ENCODE measurements at regions not wholly inside any gene's neighbourhood (a gene's known extent, or its start where the extent isn't known, plus 50 kb on each side); places are given as distances from the start of the nearest gene placed in this dataset.
"Not testable (repeated sequence)": the region's sequence is repeated elsewhere in the genome, so short reads cannot be mapped to it uniquely, and the experiment has no call there.

DNA sequence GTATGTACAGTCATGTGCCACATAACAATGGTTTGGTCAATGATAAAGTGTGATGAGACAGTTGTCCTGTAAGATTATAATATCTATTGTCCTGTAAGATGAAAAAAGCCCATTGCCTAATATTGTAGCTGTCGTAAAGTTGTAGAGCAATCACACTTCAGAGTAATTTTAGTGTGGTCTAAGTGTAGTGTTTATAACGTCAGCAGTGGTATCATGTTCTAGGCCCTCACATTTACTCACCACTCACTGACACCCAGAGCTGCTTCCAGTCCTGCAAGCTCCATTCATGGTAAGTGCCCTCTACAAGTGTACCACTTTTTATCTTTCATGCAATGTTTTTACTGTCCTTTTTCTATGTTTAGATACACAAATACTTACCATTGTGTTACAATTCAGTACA, 259.9 kb upstream of the RAB4A start:
- no peak for DNase-seq (ENCODE audit: low read depth)

DNA sequence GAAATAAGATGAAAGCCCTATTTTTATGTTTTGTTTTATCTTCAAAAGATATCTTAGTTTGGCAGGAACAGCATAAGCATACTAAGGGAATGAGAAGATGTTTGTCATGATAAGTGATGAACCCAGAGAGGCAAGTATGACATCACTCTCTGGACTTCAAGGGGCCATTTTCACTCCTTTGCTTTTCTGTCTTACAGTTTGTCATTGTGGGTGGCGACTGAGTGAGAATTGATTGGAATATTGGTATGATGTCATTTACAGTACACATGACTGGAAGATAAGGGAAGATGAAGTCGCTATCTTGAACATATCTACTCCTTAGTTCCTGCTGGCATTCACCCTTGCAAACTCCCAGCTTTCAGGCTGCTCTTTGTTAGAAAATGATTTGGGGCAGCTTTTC, 258.1 kb upstream of the RAB4A start:
- DNase-seq (ENCODE audit: low read depth), result no peak

DNA sequence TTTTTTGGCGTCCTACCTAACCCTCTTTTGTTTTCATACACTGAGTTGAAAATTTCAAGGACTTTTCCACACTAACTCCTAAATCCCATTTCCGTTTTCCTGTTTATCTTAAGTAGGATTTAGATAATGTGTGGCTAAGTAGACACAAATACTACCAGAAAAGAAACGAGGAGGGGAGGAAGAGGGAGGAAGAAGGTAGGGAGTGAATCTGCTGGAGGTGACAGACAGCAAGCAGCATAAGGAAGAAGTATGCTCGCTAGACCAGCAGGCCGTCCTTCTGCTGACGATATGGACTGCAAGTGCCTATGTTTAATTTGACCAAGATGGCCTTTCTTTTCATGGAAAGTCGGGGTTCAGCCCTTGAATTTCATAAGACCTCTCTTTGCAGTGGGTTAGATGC, 256.9 kb upstream of the RAB4A start:
- DNase-seq (ENCODE audit: low read depth), result no peak

DNA sequence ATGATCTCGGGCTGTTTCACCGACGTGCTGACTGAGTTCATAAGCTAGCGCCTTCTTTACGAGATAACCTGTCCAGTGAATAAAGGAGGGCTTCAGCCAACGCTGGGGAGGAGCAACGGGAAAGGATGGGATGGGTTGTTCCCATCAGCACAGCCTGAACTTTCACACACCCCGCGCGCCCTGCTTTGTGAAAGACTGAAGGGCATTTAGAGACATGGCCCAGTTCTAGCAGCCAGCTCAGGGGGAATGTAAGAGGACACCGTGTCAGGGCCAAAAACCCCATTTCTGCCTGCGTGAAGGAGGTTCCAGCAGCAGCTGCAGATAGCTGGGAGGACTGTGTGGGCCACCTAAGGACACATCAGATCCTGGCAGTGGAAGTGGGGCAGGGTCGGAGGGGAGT, 255.1 kb upstream of the RAB4A start:
- DNase-seq (ENCODE audit: low read depth), result no peak

DNA sequence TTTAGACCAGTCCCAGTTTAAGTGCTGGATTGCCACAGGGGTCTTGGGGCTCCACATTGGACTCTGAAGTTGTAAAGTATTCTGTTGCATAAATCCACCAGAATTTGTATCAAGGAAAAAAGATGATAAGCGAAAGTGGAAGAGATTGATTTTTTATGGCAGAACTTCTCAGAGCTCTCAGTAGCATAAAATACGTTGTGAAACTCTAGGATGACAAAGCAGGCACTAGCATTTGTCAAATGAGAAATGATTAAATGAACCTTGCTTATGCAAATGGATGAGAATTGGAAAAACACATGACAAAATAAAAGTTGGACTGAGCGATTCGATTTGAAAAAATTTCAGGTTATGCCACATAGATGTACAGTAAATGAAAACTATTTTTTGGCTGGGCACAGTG, 253.8 kb upstream of the RAB4A start:
- DNase-seq (ENCODE audit: low read depth), result no peak

DNA sequence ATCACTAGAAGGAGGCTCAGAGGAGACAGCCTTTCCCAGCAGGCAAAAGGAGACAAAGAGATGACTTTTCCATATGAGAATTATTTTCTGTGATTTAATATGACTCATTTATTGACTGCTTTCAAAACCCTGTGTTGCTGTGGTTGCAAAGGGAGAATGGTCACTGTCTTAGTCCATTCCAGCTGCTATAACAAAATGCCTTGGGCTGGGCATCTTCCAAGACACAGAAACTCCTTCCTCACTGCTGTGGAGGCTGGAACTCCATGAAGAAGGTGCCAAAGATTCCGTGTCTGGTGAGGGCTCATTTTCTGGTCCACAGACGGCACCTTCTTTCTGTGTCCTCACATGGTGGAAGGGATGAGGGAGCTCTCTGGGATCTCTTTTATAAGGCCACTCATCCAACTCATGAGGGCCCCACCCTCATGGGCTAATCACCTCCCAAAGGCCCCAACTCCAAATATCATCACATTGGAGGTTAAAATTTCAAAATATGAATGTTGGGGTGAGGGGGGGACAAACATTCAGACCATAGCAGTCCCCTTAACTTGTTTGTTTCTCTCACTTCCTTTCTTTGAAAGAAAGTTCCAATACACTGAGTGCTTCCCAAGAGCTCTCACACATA, 252.1 kb upstream of the RAB4A start:
- no peak for DNase-seq (ENCODE audit: low read depth)

DNA sequence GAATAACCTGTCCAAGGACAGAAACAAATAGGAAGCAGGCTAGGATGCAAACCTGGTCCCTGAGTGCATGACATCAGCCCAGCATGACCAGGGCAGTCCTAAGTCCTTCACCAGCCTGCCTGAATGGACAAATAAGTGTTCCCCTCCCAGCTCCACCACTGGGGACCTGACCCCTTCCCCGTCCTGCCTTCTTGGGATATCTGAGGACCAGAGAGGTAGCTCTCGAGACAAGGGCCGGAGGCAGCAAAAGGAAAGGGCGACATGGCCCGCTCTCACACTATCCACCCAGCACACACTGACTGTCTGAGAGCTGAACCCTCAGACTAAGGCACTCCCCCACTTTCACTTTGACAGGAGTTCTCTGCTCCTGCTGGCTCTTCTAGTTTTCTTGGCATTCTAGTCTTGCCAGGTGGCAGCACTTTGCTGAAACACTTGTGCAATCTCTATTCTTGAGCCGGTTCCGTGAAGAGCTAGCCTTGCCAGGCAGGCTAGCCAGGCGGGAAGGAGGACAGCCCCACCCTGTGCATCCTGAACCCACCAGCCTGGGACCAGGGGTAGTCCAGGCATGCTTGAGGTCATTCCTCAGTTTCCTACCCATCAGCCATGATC, 251.1 kb upstream of the RAB4A start:
- DNase-seq (ENCODE audit: low read depth), result no peak

DNA sequence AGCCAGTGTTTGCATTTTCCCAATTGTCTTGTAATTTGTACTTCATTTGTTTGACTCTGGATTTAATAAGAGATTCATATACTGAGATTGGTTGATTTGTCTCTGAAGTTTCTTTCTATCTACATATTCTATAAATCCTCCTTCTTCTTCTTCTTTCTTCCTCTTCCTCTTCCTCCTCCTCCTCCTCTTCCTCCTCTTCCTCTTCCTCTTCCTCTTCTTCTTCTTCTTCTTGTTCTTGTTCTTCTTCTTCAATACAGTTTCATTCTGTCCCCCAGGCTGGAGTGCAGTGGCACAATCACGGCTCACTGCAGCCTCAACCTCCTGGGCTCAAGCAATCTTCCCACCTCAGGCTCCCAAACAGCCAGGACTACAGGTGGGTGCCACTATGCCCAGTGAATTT, 249.9 kb upstream of the RAB4A start:
- DNase-seq (ENCODE audit: low read depth), result not testable (repeated sequence)

DNA sequence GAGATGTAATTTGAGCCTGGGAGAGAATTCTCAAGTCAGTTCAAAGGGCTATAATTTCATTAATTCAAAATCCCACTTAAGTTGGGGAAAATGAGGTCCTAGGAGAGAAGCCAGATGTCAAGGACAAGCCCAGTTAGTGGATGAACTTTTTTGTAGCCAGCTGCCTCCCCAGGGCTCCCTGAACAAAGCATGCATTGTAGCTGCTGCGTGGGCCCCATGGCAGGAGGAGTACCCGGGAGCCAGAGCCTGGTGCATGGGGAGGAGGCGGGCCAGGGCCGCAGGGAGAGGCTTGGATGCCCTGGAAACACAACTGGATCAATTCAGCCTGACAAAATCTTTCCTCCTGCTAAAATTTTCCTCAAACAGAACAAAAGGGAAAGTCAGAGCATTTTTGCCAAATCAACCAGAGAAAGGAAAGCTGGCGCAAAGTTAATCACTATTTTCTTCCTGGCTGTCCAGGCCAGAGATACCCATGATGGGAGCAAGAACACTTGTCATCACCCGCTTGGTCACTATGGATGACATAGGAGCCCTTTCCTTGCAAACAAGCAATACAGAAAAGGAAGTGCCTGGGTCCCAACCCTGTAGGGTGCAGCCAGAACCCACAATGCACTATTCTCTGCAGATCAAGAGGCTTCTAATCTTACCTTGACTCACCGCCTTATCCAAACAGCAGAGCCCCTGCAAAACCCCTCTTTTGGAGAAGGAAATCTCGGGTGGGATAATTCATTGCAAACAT, 248.1 kb upstream of the RAB4A start:
- DNase-seq (ENCODE audit: low read depth), result no peak

DNA sequence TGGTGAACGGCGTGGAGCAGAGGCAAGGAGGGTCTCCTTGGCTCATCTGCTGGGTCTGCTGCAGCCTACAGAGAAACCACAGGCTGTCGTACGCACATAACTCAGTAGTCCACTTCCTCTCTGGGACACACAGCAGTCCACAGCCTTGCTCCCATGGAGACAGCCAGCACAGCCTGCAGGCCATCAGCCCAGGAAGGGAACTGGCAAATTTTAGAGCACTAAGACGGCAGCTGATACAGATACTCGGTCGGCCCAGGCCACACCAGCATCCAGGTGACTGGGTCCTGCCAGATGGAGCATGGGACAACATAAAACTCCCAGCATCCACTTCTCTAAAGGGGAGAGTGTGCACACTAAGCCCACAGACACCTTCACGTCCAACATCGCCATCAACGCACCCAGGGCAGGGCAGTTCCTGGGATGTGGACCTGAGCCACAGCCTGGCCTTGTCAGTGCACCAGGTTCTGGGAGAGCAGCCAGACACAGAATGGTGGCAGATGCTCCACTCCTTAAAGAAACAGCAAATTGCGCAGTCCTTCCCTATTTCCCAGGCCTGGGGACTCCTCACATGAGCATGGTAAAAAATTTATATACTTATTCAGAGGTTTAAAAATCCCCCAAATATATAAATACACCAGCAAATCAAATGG, 247.1 kb upstream of the RAB4A start:
- no peak for DNase-seq (ENCODE audit: low read depth)

DNA sequence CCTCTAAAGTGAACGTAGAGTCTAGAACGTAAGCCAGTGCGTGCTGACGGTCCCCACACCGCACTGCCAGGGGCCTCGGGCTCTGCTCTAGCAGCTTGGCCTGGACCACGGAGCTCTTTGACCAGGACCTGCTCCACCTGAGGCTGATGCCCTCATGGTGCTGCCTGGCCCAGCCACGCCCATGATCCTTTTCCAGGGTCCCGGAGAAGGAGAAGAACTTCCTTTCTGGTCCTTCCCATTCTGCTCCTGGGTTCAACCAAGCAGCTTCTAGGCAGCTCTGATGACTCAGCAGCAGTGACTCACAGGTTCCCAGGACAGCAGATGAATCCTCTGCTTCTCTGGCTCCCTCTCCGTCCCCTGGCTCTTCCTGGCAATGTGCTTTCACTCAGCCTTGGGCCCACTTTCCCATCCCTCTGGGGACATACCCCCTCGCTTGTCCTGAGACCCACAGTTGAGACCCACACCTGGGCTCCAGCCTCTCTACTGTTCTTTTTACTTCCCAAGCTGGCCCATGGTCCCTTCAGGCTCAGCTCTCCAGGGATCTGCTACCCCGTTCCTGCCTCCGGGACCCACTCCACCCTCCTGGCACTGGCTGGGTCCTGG, 246.3 kb upstream of the RAB4A start:
- DNase-seq (ENCODE audit: low read depth), result no peak

DNA sequence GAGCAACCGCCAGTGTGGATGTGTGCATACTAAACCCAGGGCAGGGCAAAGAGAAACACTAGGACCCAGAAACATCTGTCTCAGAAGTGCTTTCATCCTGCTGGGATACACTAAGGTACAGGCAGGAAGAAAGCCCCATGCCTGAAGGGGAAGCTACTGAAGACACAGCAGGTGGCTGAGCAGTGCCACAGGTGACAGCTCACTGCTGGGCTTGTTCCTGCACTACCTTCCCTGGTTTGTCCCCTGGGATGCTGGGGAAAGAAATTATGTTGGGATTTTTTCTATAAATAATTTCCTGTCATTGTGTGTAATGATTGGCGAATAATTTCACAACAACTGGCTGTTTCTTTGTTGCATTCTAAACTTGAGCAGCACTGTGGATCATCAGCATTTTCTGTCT, 245.3 kb upstream of the RAB4A start:
- no peak for DNase-seq (ENCODE audit: low read depth)

DNA sequence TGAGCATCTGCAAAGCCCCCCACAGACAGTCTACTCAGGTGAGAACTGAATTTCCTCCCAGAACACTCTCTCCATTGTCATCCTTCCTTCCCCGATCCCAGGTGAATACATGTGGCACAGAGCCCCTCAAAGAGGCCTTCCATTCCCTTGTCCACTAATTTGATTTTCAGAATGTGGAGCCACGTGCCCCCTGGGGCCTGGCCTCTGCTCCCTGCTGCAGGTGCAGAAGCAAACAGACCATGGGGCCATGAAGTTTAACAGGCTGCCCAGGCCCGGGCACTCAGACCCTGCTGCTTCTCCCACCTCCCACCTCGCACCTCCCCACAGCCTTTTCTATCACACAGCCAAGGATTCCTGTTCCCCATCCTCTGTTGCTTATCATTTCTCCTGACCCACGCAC, 243.8 kb upstream of the RAB4A start:
- DNase-seq (ENCODE audit: low read depth), result no peak

DNA sequence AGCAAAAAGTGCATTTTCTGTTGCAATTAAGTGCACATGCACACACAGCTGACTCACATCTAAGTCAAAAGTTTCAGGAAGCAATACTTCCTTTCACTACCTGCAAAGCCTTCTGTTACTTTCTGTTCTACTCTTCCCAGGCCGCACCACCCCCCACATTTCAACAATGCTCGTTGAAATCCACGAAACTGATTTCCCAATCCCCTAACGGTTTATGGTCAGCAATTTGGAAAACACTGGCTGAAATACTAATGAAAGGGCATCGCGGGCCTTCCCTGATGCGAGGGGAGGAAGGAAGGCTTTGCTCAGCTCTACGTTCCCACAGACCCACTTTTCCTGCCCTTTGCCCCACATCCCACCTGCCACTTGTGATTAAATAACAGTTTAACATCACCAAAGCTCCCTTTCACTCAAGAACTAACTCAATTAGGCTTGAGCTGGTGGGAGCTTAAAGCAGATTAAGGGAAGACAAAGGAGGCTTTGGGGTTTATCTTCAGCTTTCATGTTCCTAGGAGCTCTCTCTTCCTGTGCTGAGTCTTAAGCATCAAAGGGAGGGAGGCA, 243.2 kb upstream of the RAB4A start:
- DNase-seq (ENCODE audit: low read depth), result no peak

DNA sequence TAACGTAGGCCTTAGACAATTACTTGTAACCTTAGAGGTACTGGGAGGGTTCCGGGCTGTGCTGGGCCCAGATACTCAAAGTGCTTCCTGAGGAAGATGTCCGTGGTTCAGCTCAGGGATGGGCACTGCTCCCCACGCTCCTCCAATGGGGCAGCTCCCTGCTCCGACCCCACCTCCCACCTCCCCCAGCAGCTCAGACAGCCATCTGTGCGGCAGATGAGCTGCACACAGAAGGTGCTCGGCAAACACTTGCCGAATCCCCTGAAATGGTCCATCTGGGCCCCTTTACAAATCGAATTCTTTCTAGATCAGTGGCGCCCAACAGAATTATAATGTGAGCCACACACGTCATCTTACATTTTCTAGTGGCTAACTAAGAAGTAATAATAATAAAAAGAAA, 242.4 kb upstream of the RAB4A start:
- no peak for DNase-seq (ENCODE audit: low read depth)

DNA sequence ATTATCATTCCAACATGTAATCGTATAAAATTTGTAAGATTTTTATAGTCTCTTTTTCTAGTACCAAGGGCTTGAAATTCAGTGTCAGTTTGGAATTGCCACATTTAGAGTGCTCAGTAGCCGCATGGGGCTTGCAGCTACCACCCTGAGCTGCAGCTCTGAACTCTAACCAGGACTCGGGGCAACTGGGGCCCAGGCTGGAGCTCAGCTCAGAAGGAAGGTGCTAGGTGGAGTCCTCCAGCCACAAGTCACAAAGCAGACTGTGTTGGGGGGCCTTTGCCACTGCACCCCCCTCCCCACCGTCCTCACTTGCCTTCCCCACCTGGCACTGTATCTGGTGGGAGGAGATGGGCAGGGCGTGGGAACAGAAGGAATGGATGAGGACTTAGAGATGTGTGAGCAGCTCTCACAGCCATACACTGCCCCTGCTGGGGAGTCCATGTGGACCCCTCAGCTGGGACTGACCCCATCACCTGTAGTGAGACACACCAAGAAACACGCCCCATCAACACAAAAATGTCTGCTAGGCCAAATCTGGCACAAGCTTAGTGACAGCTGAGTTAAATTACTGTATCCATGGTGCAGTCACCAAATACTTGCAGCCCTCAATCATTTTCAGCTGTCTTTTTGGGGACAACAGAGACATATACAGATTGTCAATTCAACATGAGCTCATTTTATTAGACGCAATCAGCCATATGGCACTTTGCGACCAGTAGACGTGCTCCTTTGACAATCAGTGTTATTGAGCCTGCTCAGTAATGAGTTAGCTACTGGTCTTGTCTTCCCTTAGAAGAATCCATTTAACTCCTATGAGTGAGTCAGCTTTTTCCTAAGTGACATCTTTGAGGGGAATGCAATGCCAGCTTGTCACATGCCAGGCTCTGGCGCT, 241.7 kb upstream of the RAB4A start:
- DNase-seq (ENCODE audit: low read depth), result no peak

DNA sequence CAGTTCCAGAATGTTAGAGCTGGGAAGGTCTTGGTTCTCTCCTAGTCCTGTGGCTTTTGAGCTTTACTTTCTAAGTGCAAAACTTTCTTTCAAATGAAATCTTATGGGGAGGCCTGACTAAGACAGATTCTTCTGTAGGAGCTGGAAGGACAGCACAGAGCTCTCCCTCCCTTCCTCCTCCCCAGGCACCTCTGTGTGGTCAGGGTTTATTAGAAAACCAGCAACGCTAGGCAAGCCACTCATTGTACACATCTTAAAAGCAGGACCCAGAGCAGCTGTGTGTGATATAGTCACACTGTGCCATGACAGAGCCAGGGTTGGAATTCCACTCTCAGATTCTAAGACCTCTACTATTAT, 241.1 kb upstream of the RAB4A start:
- no peak for DNase-seq (ENCODE audit: low read depth)

DNA sequence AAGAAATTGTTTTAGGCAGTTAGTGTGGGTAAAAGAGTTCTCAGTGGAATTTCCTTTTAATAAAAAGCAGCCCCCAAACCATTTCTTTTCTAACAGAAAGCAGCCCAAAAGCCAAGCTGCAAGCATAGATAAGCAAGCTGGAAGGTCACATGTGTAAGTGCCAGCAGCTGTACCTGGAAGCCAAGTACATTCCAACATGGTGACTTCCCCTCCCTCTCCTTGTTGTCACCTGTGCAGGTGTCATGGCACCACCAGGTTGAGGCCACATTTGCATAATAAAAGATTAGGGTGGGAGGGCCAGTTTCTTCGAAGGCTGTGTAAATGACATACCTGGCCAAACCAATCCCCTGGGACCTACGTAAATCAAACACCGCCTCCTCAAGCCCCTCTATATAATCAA, 240.3 kb upstream of the RAB4A start:
- no peak for DNase-seq (ENCODE audit: low read depth)

DNA sequence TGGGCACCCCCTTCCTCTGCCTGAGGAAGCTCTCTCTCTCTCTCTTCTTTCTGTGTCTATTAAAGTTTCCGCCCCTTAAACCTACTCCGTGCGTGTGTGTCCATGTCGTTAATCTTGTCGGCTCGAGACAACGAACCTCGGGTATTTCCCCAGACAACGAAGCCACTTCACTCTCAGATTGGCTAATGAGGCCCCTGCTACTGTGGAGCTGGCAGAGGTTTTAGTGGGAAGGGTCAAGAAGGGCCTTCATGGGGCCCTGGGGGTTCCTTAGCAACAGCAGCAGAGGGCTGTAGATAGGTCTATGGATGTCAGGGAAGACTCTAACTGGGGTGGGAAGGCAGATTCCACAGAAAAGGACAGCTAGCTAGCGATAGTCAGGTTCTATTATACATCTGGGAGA, 239.8 kb upstream of the RAB4A start:
- no peak for DNase-seq (ENCODE audit: low read depth)

DNA sequence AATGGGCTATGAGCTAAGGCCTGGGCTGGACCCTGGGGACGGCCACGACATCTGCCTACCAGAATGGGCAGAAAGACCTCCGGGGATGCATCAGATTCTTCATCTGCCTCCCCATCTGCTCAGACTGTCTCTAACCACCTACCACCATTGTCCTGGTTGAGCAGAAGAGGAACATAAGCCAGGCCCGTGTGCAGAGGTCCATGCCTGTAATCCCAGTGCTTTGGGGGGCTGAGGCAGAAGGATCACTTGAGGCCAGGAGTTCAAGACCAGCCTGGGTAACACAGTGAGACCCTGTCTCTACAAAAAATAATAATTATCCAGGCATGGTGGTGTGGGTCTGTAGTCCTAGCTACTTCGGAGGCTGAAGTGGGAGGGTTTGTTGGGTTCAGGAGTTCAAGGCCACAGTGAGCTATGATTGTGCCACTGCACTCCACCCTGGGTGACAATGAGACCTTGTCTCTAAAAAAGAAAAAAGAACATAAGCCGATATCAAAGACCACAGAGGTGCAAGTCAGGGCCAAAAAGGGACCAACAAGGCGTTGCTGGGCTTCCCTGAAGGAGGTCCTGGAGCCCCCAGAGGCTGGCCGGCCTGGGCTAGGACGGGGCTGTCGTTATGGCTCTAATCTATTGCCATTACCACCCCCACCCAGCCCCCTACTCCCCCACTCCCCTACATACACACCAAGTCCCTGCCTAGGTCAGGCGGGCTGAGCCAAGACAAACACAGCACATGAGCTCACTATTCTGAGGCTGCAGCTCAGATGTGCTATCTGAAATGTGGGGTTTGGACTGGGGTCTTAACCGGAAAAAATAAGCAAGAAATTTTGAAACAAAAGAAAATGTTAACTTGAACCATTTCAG, 239.2 kb upstream of the RAB4A start:
- DNase-seq (ENCODE audit: low read depth), result no peak

DNA sequence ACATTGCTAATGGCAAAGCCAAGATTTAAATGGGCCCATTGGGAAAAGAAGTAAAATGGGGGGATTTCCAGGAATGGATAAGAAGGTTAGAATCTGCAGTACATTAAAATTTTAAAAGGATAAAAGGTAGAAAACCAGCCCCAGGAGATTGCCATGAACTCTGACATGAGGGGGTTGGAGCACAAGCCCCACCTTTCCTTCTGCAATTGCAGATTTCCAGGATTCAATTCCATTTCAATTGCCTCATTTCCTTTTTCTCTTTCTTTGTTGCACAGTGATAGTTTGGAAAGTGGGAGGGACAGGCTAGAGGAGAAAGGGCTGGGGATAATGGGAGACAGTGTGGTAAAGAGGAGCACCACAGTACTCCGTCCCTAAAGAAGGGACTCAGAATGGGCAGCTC, 238.5 kb upstream of the RAB4A start:
- no peak for DNase-seq (ENCODE audit: low read depth)

Data from T-helper 22 cell (primary cell).